Mesothelial cell of epicardium (in vitro differentiated cells): ENCODE measurements at regions not wholly inside any gene's neighbourhood (a gene's known extent, or its start where the extent isn't known, plus 50 kb on each side); places are given as distances from the start of the nearest gene placed in this dataset.
A peak's percentile ranks its signal among the peaks of the same experiment; 100 is the strongest.

Experiments
- DNase-seq, 2 experiments: peaks; one replicate each; pipeline ENCODE4 v3.0.0; 2021; ENCODE audit warnings: low spot score in 2 of 2; ENCODE audit not compliant: unreplicated experiment in 2 of 2
- H3K27ac Mint-ChIP-seq: 2 replicates; pipeline ENCODE4 v1.8.0; 2021; ENCODE audit warnings: mixed read lengths
- H3K27me3 Mint-ChIP-seq: 2 replicates; pipeline ENCODE4 v1.8.0; 2021; ENCODE audit warnings: low read depth, mixed read lengths
- H3K36me3 Mint-ChIP-seq: 2 replicates; pipeline ENCODE4 v1.8.0; 2021; ENCODE audit warnings: mixed read lengths
- H3K4me1 Mint-ChIP-seq: 2 replicates; pipeline ENCODE4 v1.8.0; 2021; ENCODE audit warnings: mixed read lengths
- H3K4me3 Mint-ChIP-seq: 2 replicates; pipeline ENCODE4 v1.8.0; 2021; ENCODE audit warnings: mild to moderate bottlenecking, moderate library complexity, mixed read lengths
- H3K9me3 Mint-ChIP-seq: 2 replicates; pipeline ENCODE4 v1.8.0; 2021; ENCODE audit warnings: mixed read lengths
- TF ChIP-seq, protein P1 (sequence below): fragments of 200-600 bp; sonication (generic); IDR thresholded peaks from one replicate; pipeline ENCODE4 v1.5.0; 2021; ENCODE audit warnings: antibody characterized with exemption; ENCODE audit not compliant: unreplicated experiment

DNA sequence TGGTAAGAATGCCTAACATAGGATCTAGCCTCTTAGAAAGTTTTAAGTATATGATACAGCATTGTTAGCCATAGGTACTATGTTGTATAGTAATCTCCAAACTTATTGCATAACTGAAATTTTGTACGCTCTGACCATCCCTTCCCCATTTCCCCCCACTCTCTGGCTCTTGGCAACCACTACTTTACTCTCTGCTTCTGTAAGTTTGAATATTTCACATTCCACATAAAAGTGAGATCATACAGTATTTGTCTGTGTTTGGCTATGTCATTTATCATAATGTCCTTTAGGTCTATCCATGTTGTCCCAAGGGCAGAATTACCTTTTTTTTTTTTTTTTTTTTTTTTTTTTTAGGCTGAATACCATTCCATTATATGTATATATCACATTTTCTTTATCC is 396.9 kb downstream of the DLEU7 start:
- TF ChIP-seq, protein P1, sequence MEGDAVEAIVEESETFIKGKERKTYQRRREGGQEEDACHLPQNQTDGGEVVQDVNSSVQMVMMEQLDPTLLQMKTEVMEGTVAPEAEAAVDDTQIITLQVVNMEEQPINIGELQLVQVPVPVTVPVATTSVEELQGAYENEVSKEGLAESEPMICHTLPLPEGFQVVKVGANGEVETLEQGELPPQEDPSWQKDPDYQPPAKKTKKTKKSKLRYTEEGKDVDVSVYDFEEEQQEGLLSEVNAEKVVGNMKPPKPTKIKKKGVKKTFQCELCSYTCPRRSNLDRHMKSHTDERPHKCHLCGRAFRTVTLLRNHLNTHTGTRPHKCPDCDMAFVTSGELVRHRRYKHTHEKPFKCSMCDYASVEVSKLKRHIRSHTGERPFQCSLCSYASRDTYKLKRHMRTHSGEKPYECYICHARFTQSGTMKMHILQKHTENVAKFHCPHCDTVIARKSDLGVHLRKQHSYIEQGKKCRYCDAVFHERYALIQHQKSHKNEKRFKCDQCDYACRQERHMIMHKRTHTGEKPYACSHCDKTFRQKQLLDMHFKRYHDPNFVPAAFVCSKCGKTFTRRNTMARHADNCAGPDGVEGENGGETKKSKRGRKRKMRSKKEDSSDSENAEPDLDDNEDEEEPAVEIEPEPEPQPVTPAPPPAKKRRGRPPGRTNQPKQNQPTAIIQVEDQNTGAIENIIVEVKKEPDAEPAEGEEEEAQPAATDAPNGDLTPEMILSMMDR, result no peak
- no peak for DNase-seq
- H3K36me3 Mint-ChIP-seq, result no peaks in the 10 kb centered on the region
- peaks cover 3% of the 10 kb centered on the region for H3K9me3 Mint-ChIP-seq
- H3K4me1 Mint-ChIP-seq, result peaks cover 26% of the 10 kb centered on the region
- no peaks in the 10 kb centered on the region for H3K27me3 Mint-ChIP-seq
- H3K4me3 Mint-ChIP-seq, result no peak overlapping the region
- no peak overlapping the region for H3K27ac Mint-ChIP-seq

DNA sequence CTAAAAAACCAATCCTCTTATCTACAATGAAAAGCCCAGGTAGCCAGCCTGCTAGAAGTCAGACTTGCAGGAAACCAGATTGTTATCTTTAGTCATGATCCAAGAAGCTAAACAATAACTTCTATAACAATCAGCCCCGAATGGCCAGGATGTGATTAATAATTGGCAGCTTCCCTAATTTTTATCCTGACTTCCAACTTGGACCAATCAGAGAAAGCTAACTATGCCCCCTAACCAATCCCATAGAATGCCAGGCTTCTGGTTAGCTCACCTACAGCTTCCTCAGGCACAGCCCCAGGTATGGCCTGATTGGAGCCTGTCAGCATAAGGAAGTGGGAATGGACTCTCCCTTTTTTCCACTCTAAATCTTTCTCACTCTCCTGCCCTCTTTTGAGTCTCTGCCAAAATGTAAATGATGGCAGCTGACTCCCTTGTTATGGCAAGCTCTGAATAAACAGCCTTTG is 394.9 kb downstream of the DLEU7 start:
- H3K4me3 Mint-ChIP-seq, result no peak overlapping the region
- peaks cover 33% of the 10 kb centered on the region for H3K4me1 Mint-ChIP-seq
- no peaks in the 10 kb centered on the region for H3K36me3 Mint-ChIP-seq
- no peak for DNase-seq
- no peaks in the 10 kb centered on the region for H3K27me3 Mint-ChIP-seq
- peak overlapping the region; percentile 17 for H3K27ac Mint-ChIP-seq
- TF ChIP-seq, protein P1, result no peak
- no peaks in the 10 kb centered on the region for H3K9me3 Mint-ChIP-seq

DNA sequence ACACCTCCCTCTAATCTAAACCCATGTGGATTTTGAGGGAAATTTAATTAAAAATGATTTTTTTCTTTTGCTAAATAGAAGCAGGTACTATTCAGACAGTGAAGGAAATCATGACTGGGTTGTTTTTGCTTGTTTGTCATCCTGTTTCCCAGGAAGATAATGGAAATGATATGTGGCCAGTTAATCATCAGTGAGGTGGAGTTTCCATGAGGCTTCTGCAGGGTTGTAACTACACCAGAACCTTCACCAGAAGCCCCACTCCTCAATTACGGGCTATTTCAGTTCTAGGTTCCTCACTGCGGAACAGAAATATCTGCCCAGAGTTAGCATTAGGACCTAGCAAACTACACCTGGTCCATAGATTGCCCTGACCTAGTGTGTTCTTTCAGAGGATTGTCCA is 394.0 kb downstream of the DLEU7 start:
- Mint-ChIP-seq H3K27me3 (no peaks in the 10 kb centered on the region), H3K27ac (no peak overlapping the region), H3K9me3 (no peaks in the 10 kb centered on the region), H3K4me3 (no peak overlapping the region), H3K36me3 (no peaks in the 10 kb centered on the region), H3K4me1 (peaks cover 33% of the 10 kb centered on the region)
- no peak for DNase-seq
- TF ChIP-seq, protein P1, result no peak

DNA sequence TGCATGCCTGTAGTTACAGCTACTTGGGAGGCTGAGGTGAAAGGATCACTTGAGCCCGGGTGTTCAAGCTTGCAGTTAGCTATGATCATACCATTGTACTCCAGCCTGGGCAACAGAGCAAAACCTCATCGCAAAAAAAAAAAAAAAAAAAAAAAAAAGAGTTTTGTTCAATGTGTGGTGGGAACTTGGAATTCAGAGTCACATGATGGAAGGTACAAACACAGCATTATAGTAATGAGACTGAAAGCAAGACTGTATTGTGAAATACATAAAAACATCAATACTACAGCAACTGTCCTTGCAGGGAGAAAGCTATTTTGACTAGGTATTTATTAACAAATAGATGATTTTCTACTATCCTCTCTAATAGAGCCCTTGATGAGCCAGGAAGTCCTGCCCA is 393.2 kb downstream of the DLEU7 start:
- no peak overlapping the region for H3K27ac Mint-ChIP-seq
- TF ChIP-seq, protein P1, result no peak
- no peak for DNase-seq
- peaks cover 25% of the 10 kb centered on the region for H3K4me1 Mint-ChIP-seq
- no peaks in the 10 kb centered on the region for H3K9me3 Mint-ChIP-seq
- H3K27me3 Mint-ChIP-seq, result no peaks in the 10 kb centered on the region
- H3K36me3 Mint-ChIP-seq, result no peaks in the 10 kb centered on the region
- no peak overlapping the region for H3K4me3 Mint-ChIP-seq

DNA sequence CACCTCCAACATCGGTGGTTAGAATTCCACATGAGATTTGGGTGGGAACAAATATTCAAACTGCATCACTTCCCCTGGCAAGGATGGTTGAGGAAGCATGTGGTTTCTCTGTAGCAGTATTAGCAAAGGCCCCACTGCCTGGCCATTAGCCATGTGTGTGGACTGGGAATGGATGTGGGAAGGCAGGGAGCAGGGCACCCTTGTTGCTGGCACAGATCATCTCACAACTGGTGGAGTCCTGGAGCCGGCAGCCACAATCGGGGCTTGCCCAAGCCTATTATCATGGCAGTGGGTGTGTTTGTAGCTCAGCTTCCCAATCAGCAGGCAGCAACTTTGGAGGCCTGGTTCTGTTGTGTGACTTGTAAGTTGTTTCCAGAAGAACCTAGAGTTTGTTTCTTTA is 391.9 kb downstream of the DLEU7 start:
- Mint-ChIP-seq H3K9me3 (no peaks in the 10 kb centered on the region), H3K27ac (no peak overlapping the region), H3K4me1 (peaks cover 20% of the 10 kb centered on the region), H3K27me3 (no peaks in the 10 kb centered on the region), H3K4me3 (no peak overlapping the region), H3K36me3 (no peaks in the 10 kb centered on the region)
- DNase-seq, result no peak
- TF ChIP-seq, protein P1, result no peak

DNA sequence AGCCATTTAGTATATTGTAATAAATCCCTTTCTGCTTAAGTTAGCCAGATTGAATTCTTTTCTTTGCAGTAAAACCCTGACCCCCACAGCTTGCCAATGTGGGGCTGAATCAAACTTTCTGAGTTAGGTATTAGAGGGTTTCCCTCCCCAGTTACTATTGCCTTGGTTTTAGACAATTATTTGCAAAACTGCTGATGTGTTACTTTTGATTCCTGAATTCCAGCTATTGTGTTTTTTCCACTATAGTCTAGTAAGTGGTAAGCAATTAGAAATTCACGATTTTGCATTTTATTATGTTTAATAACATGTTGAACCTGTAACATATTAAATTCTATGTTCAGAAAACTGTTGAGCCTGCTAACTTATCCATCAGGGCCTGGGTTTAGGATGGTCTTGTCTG is 391.5 kb downstream of the DLEU7 start:
- TF ChIP-seq, protein P1, result no peak
- H3K27me3 Mint-ChIP-seq, result no peaks in the 10 kb centered on the region
- no peak overlapping the region for H3K4me3 Mint-ChIP-seq
- DNase-seq, result no peak
- H3K27ac Mint-ChIP-seq, result no peak overlapping the region
- no peaks in the 10 kb centered on the region for H3K36me3 Mint-ChIP-seq
- peaks cover 18% of the 10 kb centered on the region for H3K4me1 Mint-ChIP-seq
- no peaks in the 10 kb centered on the region for H3K9me3 Mint-ChIP-seq
